Ascending aorta (tissue), 2 donors: ENCODE measurements at regions not wholly inside any gene's neighbourhood (a gene's known extent, or its start where the extent isn't known, plus 50 kb on each side); places are given as distances from the start of the nearest gene placed in this dataset.
"Not testable (repeated sequence)": the region's sequence is repeated elsewhere in the genome, so short reads cannot be mapped to it uniquely, and the experiment has no call there.

Experiments
- DNase-seq, 2 donors: peaks; one replicate each; pipeline ENCODE4 v3.0.0-alpha.2; 2019; ENCODE audit warnings: low spot score in 2 of 2
- H3K27ac ChIP-seq, 2 donors: fragments of 200-600 bp; sonication (generic); one replicate each; pipeline ENCODE4 v1.5.1; 2016 to 2017; ENCODE audit warnings: mild to moderate bottlenecking in 1 of 2
- H3K27me3 ChIP-seq: fragments of 200-600 bp; sonication (generic); one replicate; pipeline ENCODE4 v1.5.1; 2017
- H3K36me3 ChIP-seq, 2 donors: fragments of 200-600 bp; sonication (generic); one replicate each; pipeline ENCODE4 v1.5.1; 2016
- H3K4me1 ChIP-seq, 2 donors: fragments of 200-600 bp; sonication (generic); one replicate each; pipeline ENCODE4 v1.5.1; 2016 to 2017; ENCODE audit warnings: mild to moderate bottlenecking in 1 of 2
- H3K4me3 ChIP-seq, 2 donors: fragments of 200-600 bp; sonication (generic); one replicate each; pipeline ENCODE4 v1.5.1; 2016 to 2017; ENCODE audit warnings: mild to moderate bottlenecking in 1 of 2
- H3K9me3 ChIP-seq, 2 donors: fragments of 200-600 bp; sonication (generic); one replicate each; pipeline ENCODE4 v1.5.1; 2016
- CTCF ChIP-seq, 3 experiments: fragments of 200-600 bp in 2 of 3; fragments of 450-650 bp in 1 of 3; sonication (generic) in 2 of 3; IDR thresholded peaks; one replicate each; pipeline ENCODE4 v1.5.1; 2016 to 2019; ENCODE audit warnings: antibody characterized with exemption in 3 of 3, mild to moderate bottlenecking in 1 of 3, moderate library complexity in 1 of 3
- intact Hi-C: fragments of 100-400 bp; cut with DNase I; formaldehyde crosslinking; loops from one replicate; pipeline ENCODE4 v1.15.1; 2023

GRCh38 chr10:78672918-78673317, 395.8 kb upstream of the ZMIZ1 start:
- peaks cover 0 to 3% of the 10 kb centered on the region in 2 donors for H3K9me3 ChIP-seq
- no peaks in the 10 kb centered on the region for H3K36me3 ChIP-seq
- no peak overlapping the region for H3K4me3 ChIP-seq
- no peaks in the 10 kb centered on the region for H3K27me3 ChIP-seq
- DNase-seq: no peak
- no peak overlapping the region for H3K27ac ChIP-seq
- intact Hi-C loops: no loop called here
- H3K4me1 ChIP-seq: no peaks in the 10 kb centered on the region
- TF ChIP-seq CTCF (IDR thresholded peaks at IDR 0.05): no peak

DNA sequence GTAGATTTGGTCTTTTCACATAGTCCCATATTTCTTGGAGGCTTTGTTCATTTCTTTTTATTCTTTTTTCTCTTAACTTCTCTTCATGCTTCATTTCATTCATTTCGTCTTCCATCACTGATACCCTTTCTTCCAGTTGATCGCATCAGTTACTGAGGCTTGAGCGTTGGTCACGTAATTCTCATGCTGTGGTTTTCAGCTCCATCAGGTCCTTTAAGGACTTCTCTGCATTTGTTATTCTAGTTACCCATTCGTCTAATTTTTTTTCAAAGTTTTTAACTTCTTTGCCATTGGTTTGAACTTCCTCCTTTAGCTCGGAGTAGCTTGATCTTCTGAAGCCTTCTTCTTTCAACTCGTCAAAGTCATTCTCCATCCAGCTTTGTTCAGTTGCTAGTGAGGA, 387.6 kb upstream of the ZMIZ1 start:
- H3K4me1 ChIP-seq, intact Hi-C loops, H3K9me3 ChIP-seq, H3K27ac ChIP-seq, H3K4me3 ChIP-seq, H3K36me3 ChIP-seq, DNase-seq, H3K27me3 ChIP-seq: not testable (repeated sequence)

GRCh38 chr10:78681986-78682385, 386.8 kb upstream of the ZMIZ1 start:
- H3K27ac ChIP-seq, intact Hi-C loops, DNase-seq, H3K4me3 ChIP-seq, H3K36me3 ChIP-seq, H3K9me3 ChIP-seq, H3K27me3 ChIP-seq, H3K4me1 ChIP-seq: not testable (repeated sequence)

- TF ChIP-seq CTCF (IDR thresholded peaks at IDR 0.05): no peak
- Histone ChIP-seq H3K4me1 (peaks cover 0 to 16% of the 10 kb centered on the region in 2 donors), H3K9me3 (no peaks in the 10 kb centered on the region), H3K27me3 (no peaks in the 10 kb centered on the region), H3K36me3 (no peaks in the 10 kb centered on the region), H3K27ac (no peak overlapping the region), H3K4me3 (no peak overlapping the region)
- intact Hi-C loops: loop anchor here (5.0 kb wide), 1 partner anchor 382 kb away; the partner anchor contains the start of gene ZMIZ1
- DNase-seq: no peak
These were observed 383.8 kb upstream of the ZMIZ1 start for GRCh38 chr10:78684947-78685346.

DNA sequence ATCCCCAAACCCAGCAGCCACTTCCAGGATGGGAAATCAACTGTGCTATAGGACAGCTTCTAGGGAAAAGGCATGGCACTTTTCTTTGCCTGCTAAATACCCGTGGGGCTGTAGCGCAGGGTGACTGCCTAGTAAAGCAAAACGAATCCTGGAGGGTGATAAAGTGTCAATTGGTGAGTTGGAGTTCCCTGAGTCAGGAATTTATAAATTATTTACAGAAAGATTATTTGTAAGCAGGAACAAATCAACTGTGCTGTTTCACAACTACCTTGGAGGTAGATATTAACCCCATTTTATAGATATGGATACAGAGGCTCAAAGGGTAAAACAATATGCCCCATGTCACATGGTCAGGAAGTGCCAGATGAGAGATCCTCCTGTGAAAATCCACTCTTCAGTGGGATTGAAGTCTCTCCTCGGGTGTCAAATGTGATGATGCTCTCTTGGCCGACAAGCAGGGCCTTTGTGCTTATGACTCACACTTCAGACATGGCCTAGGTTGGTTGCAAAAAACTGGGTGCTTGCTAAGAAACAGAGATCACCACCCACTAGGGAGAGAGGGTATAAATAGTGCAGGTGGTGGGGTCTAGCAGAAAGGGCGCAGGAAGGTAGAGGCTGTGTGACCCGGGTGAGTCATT, 383.2 kb upstream of the ZMIZ1 start:
- intact Hi-C loops: loop anchor here (5.0 kb wide), 1 partner anchor 382 kb away; the partner anchor contains the start of gene ZMIZ1
- Histone ChIP-seq H3K4me1 (peaks cover 0 to 20% of the 10 kb centered on the region in 2 donors), H3K27ac (no peak overlapping the region)

DNA sequence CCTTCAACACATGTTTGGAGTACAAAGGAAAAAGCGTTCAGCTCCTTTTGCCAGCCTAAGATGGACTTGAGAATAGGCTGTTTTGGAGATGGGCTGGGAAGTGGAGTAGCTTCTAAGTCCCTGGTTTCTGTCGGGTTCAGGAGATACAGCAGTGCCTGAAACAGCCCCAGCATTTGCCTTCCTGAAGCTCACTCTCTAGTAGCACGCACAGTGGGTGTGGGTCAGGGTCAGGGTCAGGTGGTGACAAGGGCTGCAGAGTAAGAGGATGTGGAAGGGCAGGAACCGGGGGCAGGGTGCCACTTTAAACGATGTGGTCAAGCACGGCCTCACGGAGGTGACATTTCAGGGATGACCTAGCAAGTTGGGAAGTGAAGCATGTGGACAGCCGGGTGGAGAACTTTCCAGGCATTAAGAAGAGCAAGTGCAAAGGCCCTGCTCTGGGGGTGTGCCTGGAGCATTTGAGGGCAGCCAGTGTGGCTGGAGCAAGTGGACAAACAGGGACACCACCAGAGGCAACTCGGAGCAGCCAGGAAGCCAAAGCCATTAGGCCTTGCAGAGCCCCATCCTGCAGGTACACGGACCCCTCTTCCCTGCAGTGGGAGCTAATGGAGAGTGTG, 382.2 kb upstream of the ZMIZ1 start:
- H3K9me3 ChIP-seq: no peaks in the 10 kb centered on the region

More for the DNA sequence above, 383.2 kb upstream of the ZMIZ1 start:
- H3K36me3 ChIP-seq: no peaks in the 10 kb centered on the region
- H3K27me3 ChIP-seq: no peaks in the 10 kb centered on the region
- no peak for TF ChIP-seq CTCF (IDR thresholded peaks at IDR 0.05)
- no peak for DNase-seq
- H3K4me3 ChIP-seq: no peak overlapping the region
- no peaks in the 10 kb centered on the region for H3K9me3 ChIP-seq

More for the DNA sequence above, 382.2 kb upstream of the ZMIZ1 start:
- TF ChIP-seq CTCF (IDR thresholded peaks at IDR 0.05): no peak
- Histone ChIP-seq H3K27ac (no peak overlapping the region), H3K4me3 (no peak overlapping the region), H3K4me1 (peaks cover 0 to 20% of the 10 kb centered on the region in 2 donors), H3K36me3 (no peaks in the 10 kb centered on the region), H3K27me3 (no peaks in the 10 kb centered on the region)
- DNase-seq: no peak
- intact Hi-C loops: loop anchor here (5.0 kb wide), 1 partner anchor 381 kb away; the partner anchor contains the start of gene ZMIZ1
